ENCODE measurements at regions not wholly inside any gene's neighbourhood (a gene's known extent, or its start where the extent isn't known, plus 50 kb on each side); places are given as distances from the start of the nearest gene placed in this dataset.

GRCh38 chr7:41237956-41238355, 464.9 kb downstream of the INHBA start (continued):
- no peak for TF ChIP-seq GTF2F1 (IDR thresholded peaks at IDR 0.05; ENCODE audit: borderline replicate concordance, low read depth, low read length)
- TF ChIP-seq TAF7 (optimal IDR thresholded peaks at IDR 0.05; ENCODE audit: borderline replicate concordance, low read depth, low read length): no peak
- no peak for TF ChIP-seq KDM4A (IDR thresholded peaks at IDR 0.05; ENCODE audit: low read depth, low read length, severe bottlenecking)
- no peak for TF ChIP-seq BRCA1 (IDR thresholded peaks at IDR 0.05; ENCODE audit: low read depth, low read length)
- TF ChIP-seq NRF1 (IDR thresholded peaks at IDR 0.05; ENCODE audit: low read depth, low read length): no peak
- no peak for TF ChIP-seq BACH1 (IDR thresholded peaks at IDR 0.05; ENCODE audit: low read length)
